Ammon's horn (tissue), 1 donor: ENCODE measurements at regions not wholly inside any gene's neighbourhood (a gene's known extent, or its start where the extent isn't known, plus 50 kb on each side); places are given as distances from the start of the nearest gene placed in this dataset.
A peak's percentile ranks its signal among the peaks of the same experiment; 100 is the strongest.

Experiments used
- DNase-seq: peaks from one replicate; pipeline ENCODE4 v3.0.0-alpha.2; 2016; ENCODE audit warnings: low spot score

DNA sequence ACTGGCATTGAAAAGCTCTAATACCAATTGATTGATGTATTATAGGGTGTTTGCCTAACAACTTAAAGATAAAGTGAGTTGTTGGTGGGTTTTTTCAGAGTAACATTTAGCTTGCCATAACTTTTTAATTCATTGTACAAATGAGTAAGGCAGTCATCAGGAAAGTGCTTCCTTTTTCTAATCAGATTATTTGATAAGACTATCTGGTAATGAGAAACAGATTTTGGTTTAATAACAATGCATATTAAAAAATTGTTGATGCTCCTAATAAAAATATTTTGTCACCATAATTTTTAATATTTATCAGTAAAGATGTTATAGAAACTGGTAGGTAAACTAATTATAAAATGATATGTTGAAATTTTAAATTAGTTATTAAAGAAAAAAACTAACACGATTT lies 51.3 kb downstream of the BLTP1 start:
- DNase-seq: no peak

DNA sequence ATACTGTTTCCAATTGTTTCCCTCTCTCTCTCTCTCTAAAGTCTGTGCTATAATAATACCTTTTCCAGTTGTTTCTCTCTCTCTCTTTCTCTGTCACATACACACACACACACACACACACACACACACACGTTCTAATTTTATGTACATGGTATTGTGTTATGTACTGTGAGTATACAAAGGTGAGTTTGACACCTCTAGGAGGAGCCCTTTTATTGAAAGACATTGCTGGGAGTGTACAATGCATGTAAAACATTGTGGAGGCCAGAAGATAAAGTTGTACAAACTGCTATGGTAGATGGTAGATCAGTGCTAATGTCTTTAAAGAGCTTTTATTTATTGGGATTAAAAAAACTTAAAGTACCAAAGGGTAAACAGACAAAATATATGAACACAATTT lies 53.6 kb downstream of the BLTP1 start:
- DNase-seq: no peak

GRCh38 chr4:122212880-122213279 lies 60.7 kb downstream of the BLTP1 start:
- DNase-seq: no peak

- no peak for DNase-seq
Observed at GRCh38 chr4:122218762-122219161, 66.6 kb downstream of the BLTP1 start.

GRCh38 chr4:122219356-122219755 lies 67.2 kb downstream of the BLTP1 start:
- DNase-seq: no peak

- no peak for DNase-seq
Observed at GRCh38 chr4:122221322-122221721, 69.2 kb downstream of the BLTP1 start.

GRCh38 chr4:122224348-122224747 lies 72.2 kb downstream of the BLTP1 start:
- no peak for DNase-seq

- no peak for DNase-seq
Observed at GRCh38 chr4:122227202-122227601, 75.1 kb downstream of the BLTP1 start.

- no peak for DNase-seq
Observed at GRCh38 chr4:122229857-122230256, 77.7 kb downstream of the BLTP1 start.

GRCh38 chr4:122232633-122233032 lies 80.5 kb downstream of the BLTP1 start:
- DNase-seq: no peak

DNA sequence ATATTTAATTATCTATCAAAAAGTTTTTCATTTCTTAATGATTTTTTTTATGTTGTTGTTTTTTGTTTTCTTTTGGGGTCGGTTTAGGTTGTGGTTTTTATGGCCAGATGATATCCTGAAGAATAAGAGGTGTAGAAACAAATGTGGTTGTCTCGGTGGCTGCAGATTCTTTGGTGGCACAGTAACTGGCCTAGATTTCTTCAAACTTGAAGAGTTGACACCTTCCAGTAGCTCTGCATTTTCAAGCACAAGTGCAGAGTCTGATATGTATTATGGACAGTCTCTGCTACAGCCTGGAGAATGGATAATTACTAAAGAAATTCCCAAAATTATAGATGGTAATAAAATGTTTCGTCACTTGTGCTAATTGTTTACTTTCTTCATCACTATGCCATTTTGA lies 82.6 kb downstream of the BLTP1 start:
- DNase-seq: no peak

- DNase-seq: no peak
Observed at GRCh38 chr4:122243785-122244184, 91.7 kb downstream of the BLTP1 start.

DNA sequence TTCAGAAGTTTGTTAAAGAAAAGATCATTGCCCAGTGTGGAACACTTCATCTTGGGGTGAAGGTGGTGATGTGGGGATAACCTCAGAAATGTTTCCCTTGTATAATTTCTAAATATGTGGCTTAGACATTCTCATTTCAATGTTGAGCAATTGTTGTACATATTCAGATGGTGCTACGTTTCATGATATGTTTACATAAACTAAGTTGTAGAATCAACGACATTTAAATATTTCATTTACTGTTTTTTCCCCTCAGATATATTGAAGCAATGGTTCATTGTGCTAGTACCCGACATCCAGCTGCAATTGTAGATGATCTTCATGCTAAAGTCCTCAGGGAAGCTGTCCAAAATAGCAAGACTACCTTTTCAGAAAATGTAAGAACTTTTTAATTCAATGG lies 92.6 kb downstream of the BLTP1 start:
- DNase-seq: no peak

DNA sequence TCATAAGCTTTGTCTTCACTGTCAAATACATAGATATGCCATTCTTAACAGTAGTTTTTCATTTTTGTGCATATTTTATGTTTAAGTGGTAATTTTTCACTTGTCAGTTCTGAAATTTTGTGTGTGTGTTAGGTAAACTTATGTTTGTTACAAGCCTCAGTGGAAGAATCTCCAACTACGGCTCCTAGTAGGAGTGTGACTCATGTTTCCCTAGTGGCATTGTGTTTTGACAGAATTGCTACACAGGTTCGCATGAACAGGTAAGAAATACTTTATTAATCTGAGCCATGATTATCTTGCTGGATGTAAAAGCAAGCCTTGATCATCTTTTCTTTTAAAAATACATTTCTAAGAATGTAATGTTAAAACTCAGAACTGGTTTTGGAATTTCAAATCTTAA lies 94.4 kb downstream of the BLTP1 start:
- no peak for DNase-seq

DNA sequence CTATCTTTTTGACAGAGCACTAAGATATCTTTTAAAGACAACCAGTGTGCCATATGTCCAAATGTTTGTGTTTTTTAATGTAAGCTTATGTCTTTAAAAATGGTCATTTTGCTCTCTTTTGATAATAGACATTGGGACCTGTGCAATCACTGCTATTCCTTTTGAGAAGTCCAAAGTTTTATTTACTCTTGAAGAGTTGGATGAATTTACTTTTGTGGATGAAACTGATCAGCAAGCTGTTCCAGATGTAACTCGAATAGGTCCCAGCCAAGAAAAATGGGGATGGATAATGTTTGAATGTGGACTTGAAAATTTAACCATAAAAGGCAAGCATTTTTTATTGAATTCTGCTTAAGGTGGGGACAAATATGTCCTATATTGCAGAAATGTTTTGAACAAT lies 97.2 kb downstream of the BLTP1 start:
- DNase-seq: no peak

DNA sequence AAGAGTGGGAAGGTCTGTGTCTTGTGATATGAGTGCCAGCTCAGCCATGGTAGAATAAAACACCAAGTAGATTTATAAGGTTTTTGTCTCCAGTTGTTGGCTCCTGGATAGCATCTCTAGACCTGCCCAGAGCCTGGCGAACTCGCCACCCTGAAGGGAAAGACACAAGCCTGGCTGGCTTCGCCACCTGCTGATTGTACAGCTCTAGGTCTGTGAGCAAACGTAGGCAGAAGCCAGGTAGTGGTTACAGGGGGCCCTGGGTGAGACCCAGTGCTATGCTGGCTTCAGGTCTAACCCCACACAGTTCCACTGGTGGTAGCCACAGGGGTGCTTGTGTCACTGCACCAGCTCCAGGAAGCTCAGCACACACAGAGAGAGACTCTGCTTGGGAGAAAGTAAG lies 100.5 kb downstream of the BLTP1 start:
- no peak for DNase-seq

DNA sequence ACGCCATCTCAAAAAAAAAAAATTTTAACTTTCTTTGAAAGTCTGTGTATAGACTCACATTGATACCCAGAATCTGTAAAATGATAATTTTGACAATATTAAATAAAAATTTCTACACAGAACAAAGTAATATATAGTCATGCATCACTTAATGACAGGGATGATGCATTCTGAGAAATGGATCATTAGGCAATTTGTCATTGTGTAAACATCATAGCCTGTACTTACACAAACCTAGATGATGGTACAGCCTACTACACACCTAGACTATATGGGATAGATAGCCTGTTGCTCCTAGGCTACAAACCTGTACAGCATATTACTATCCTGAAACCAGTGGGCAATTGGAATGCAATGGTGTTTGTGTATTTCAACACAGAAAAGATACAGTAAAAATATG lies 107.7 kb downstream of the BLTP1 start:
- DNase-seq: no peak

DNA sequence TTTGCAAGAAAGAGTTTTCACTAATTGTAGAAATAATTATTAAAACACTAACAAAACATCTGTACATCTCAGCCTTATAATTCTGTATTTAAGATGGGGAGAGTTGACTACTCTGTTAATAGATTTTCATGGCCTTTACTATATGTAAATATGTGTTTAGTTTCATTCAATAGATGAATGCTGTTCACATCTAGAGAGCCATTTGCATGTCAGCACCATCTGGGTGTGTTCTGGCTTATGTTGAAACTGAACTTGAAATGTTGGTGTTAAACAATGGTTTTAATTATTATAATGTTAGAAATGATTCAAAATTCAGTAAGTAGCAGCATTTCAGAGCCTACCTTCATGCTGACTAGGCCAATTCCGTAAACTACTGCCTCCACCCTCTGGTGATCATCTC lies 102.5 kb upstream of the ADAD1 start:
- no peak for DNase-seq

DNA sequence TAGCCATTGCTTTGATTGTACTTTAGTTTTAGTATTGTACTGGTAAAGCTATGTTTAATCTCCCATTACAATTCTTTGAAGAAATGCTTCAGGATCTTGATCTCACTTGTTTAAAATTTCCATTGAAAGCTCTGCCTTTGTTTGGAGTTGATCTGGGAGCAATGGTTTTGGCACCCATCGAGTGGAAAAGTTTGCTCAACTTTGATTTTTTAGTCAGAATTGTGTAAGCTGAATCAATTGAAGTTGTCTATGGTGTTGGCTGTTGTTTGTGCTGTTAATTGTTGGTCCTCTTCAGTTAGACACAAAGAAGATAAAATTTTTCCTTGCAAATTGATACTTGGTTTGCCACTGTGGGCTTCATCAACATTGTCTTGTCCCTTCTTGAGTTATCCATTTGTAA lies 99.8 kb upstream of the ADAD1 start:
- no peak for DNase-seq

DNA sequence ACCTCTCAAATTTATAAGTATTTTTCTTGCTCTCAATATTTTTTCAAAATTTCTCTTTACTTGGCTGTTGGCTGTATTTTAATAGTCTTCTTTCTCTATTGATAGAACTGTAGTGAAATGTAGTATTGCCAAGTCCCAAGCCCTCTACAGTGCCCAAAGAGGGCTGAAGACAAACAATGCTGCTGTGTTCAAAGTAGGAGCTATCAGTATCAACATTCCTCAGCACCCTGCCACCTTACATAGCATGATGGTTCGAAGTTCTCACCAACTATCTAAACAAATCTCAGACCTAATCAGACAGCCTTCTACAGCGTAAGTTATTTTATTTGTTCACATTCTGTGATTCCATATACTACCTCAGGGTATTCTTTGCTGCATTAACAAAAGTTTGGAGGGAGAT lies 99.1 kb upstream of the ADAD1 start:
- no peak for DNase-seq

- no peak for DNase-seq
Observed at GRCh38 chr4:122285285-122285684, 93.5 kb upstream of the ADAD1 start.

- peak; percentile 12 for DNase-seq
Observed at GRCh38 chr4:122293374-122294365, 85.1 kb upstream of the ADAD1 start.

GRCh38 chr4:122297694-122298093 lies 81.1 kb upstream of the ADAD1 start:
- no peak for DNase-seq

- DNase-seq: no peak
Observed at GRCh38 chr4:122300776-122301175, 78.0 kb upstream of the ADAD1 start.
